ENCODE measurements at regions not wholly inside any gene's neighbourhood (a gene's known extent, or its start where the extent isn't known, plus 50 kb on each side); places are given as distances from the start of the nearest gene placed in this dataset.

DNA sequence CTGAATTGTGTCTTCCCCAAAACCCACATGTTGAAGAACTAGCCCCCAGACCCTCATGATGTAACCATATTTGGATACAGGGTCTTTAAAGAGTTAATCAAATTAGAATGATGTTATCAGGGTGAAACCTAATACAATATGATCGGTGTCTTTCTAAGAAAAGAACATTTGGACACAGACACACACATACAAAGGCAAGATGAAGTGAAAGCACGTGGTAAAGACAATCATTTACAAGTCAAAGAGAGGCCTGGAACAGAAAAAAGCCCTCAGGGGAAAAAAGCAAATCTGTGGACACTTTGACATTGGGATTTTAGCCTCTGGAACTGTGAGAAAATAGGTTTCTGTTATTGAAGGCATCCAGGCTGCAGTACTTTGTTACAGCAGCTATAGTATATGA lies 733.4 kb downstream of the JRKL start:
- TF ChIP-seq POLR2A (IDR thresholded peaks at IDR 0.05), result no peak
- TF ChIP-seq, protein P1, sequence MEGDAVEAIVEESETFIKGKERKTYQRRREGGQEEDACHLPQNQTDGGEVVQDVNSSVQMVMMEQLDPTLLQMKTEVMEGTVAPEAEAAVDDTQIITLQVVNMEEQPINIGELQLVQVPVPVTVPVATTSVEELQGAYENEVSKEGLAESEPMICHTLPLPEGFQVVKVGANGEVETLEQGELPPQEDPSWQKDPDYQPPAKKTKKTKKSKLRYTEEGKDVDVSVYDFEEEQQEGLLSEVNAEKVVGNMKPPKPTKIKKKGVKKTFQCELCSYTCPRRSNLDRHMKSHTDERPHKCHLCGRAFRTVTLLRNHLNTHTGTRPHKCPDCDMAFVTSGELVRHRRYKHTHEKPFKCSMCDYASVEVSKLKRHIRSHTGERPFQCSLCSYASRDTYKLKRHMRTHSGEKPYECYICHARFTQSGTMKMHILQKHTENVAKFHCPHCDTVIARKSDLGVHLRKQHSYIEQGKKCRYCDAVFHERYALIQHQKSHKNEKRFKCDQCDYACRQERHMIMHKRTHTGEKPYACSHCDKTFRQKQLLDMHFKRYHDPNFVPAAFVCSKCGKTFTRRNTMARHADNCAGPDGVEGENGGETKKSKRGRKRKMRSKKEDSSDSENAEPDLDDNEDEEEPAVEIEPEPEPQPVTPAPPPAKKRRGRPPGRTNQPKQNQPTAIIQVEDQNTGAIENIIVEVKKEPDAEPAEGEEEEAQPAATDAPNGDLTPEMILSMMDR (IDR thresholded peaks at IDR 0.05), result no peak
